Uterus (tissue), 2 donors: ENCODE measurements at regions not wholly inside any gene's neighbourhood (a gene's known extent, or its start where the extent isn't known, plus 50 kb on each side); places are given as distances from the start of the nearest gene placed in this dataset.

Source experiments
- CTCF ChIP-seq, 4 experiments: fragments of 200-600 bp in 2 of 4; fragments of 450-650 bp in 2 of 4; sonication (generic) in 2 of 4; IDR thresholded peaks; one replicate each; pipeline ENCODE4 v1.5.1; 2016 to 2019; ENCODE audit warnings: antibody characterized with exemption in 4 of 4, mild to moderate bottlenecking in 2 of 4, moderate library complexity in 1 of 4
- POLR2A ChIP-seq, 2 donors: fragments of 450-650 bp; IDR thresholded peaks; one replicate each; pipeline ENCODE4 v1.6.1; 2016; ENCODE audit warnings: antibody characterized with exemption in 2 of 2, mild to moderate bottlenecking in 1 of 2, moderate library complexity in 1 of 2

- TF ChIP-seq POLR2A (IDR thresholded peaks at IDR 0.05) (no peak), CTCF (IDR thresholded peaks at IDR 0.05) (no peak)
These were observed 105.3 kb downstream of the ARL4C start for GRCh38 chr2:234391625-234392024.
